SH-SY5Y (cell line): ENCODE measurements at regions not wholly inside any gene's neighbourhood (a gene's known extent, or its start where the extent isn't known, plus 50 kb on each side); places are given as distances from the start of the nearest gene placed in this dataset.

Experiments
- GATA2 ChIP-seq: IDR thresholded peaks from 2 replicates; pipeline ENCODE4 v1.6.1; 2011; ENCODE audit warnings: mild to moderate bottlenecking, low read depth, low read length
- GATA3 ChIP-seq: IDR thresholded peaks from 2 replicates; pipeline ENCODE4 v1.6.1; 2011; ENCODE audit warnings: low read depth, mild to moderate bottlenecking, low read length, moderate library complexity

DNA sequence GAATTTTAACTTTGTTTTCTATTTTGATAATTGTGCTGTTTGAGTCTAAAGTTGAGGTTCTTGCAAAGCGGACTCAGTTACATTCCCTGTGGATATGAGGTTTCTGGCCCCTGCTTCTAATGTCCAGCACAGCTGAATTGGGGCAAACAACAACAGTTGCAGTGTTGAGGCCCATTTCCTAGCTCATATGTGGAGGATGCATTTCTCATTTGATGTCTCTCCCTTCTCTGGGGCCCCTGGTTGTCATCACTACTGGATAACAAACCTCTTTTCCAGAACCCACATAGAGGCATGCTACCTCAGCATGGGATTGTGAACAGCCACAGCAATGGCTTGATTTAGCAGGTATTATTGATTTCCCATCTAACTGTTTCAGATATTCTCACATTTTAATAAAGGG, 208.2 kb upstream of the VSTM2A start:
- TF ChIP-seq GATA3 (no peak), GATA2 (no peak)
